HG02981 (cell line): ENCODE measurements at regions not wholly inside any gene's neighbourhood (a gene's known extent, or its start where the extent isn't known, plus 50 kb on each side); places are given as distances from the start of the nearest gene placed in this dataset.

Experiments used
- ATAC-seq: cut with Tn5 transposase; IDR thresholded peaks from one replicate; pipeline ENCODE4 v1.9.1; 2021; ENCODE audit warnings: mild to moderate bottlenecking, moderate library complexity; ENCODE audit not compliant: unreplicated experiment

- peak; percentile 87 for ATAC-seq
These were observed 1028.7 kb downstream of the XPNPEP1 start for GRCh38 chr10:108894402-108895301.

- ATAC-seq: no peak
These were observed 1046.2 kb downstream of the XPNPEP1 start for GRCh38 chr10:108877095-108877561.

- no peak for ATAC-seq
These were observed 1050.5 kb downstream of the XPNPEP1 start for GRCh38 chr10:108872854-108873253.

- ATAC-seq: no peak
These were observed 1054.4 kb downstream of the XPNPEP1 start for GRCh38 chr10:108868881-108869280.

- ATAC-seq: no peak
These were observed 1060.5 kb downstream of the XPNPEP1 start for GRCh38 chr10:108862676-108863350.

GRCh38 chr10:108861181-108861754 lies 1062.0 kb downstream of the XPNPEP1 start:
- ATAC-seq: no peak

GRCh38 chr10:108852211-108852610 lies 1071.1 kb downstream of the XPNPEP1 start:
- peak; percentile 67 for ATAC-seq

- ATAC-seq: peak; percentile 82
These were observed 1073.0 kb downstream of the XPNPEP1 start for GRCh38 chr10:108850138-108850854.

GRCh38 chr10:108849688-108850087 lies 1073.6 kb downstream of the XPNPEP1 start:
- ATAC-seq: peak; percentile 28

- ATAC-seq: no peak
These were observed 1074.1 kb downstream of the XPNPEP1 start for GRCh38 chr10:108849186-108849585.

GRCh38 chr10:108848046-108848445 lies 1075.3 kb downstream of the XPNPEP1 start:
- ATAC-seq: no peak

- no peak for ATAC-seq
These were observed 1082.4 kb downstream of the XPNPEP1 start for GRCh38 chr10:108840944-108841343.

- no peak for ATAC-seq
These were observed 1086.9 kb downstream of the XPNPEP1 start for GRCh38 chr10:108836362-108836761.

- no peak for ATAC-seq
These were observed 1101.3 kb downstream of the XPNPEP1 start for GRCh38 chr10:108822026-108822425.

- no peak for ATAC-seq
These were observed 1104.0 kb downstream of the XPNPEP1 start for GRCh38 chr10:108819302-108819701.

- ATAC-seq: no peak
These were observed 1105.7 kb downstream of the XPNPEP1 start for GRCh38 chr10:108817584-108817983.

GRCh38 chr10:108817135-108817534 lies 1106.2 kb downstream of the XPNPEP1 start:
- ATAC-seq: no peak

GRCh38 chr10:108812906-108813305 lies 1110.4 kb downstream of the XPNPEP1 start:
- no peak for ATAC-seq

GRCh38 chr10:108812296-108812695 lies 1111.0 kb downstream of the XPNPEP1 start:
- no peak for ATAC-seq

GRCh38 chr10:108808228-108808627 lies 1115.1 kb downstream of the XPNPEP1 start:
- no peak for ATAC-seq
